HCT116 (cell line): ENCODE measurements at regions not wholly inside any gene's neighbourhood (a gene's known extent, or its start where the extent isn't known, plus 50 kb on each side); places are given as distances from the start of the nearest gene placed in this dataset.

Experiments
- ATF3 ChIP-seq: IDR thresholded peaks from 2 replicates; pipeline ENCODE4 v1.6.1; 2012
- CBX3 ChIP-seq: IDR thresholded peaks from 2 replicates; pipeline ENCODE4 v1.6.1; 2012; ENCODE audit warnings: low read depth
- CTCF ChIP-seq, 3 experiments: fragments of 200-600 bp in 1 of 3; sonication (generic) in 1 of 3; IDR thresholded peaks in 2 of 3; conservative IDR thresholded peaks in 1 of 3; 2 replicates each; pipeline ENCODE4 v1.5.1; 2012 to 2017; ENCODE audit warnings: low read depth in 2 of 3, low read length in 2 of 3, antibody characterized with exemption in 1 of 3, borderline replicate concordance in 1 of 3, control low read depth in 1 of 3, mild to moderate bottlenecking in 1 of 3, mixed read lengths in 1 of 3, mixed run types in 1 of 3, moderate library complexity in 1 of 3; ENCODE audit not compliant: insufficient read depth in 1 of 3
- EZH2 ChIP-seq: fragments of 200-600 bp; sonication (generic); IDR thresholded peaks from 2 replicates; pipeline ENCODE4 v1.6.1; 2017; ENCODE audit warnings: antibody characterized with exemption, mixed run types
- POLR2A ChIP-seq: IDR thresholded peaks from 2 replicates; pipeline ENCODE4 v1.7.0; 2011; ENCODE audit warnings: borderline replicate concordance; ENCODE audit not compliant: insufficient read depth, insufficient read length; ENCODE audit errors: extremely low read depth
- POLR2AphosphoS5 ChIP-seq: IDR thresholded peaks from 2 replicates; pipeline ENCODE4 v1.6.1; 2011; ENCODE audit warnings: mild to moderate bottlenecking, low read depth, low read length, moderate library complexity
- RAD21 ChIP-seq: IDR thresholded peaks from 2 replicates; pipeline ENCODE4 v1.6.1; 2012; ENCODE audit warnings: low read depth, mild to moderate bottlenecking
- TCF7L2 ChIP-seq: IDR thresholded peaks from 2 replicates; pipeline ENCODE4 v1.7.0; 2011; ENCODE audit warnings: borderline replicate concordance, inconsistent platforms; ENCODE audit not compliant: insufficient read depth, insufficient read length; ENCODE audit errors: extremely low read depth
- TF ChIP-seq, protein P1 (sequence below): IDR thresholded peaks from 2 replicates; pipeline ENCODE4 v1.6.1; 2012

DNA sequence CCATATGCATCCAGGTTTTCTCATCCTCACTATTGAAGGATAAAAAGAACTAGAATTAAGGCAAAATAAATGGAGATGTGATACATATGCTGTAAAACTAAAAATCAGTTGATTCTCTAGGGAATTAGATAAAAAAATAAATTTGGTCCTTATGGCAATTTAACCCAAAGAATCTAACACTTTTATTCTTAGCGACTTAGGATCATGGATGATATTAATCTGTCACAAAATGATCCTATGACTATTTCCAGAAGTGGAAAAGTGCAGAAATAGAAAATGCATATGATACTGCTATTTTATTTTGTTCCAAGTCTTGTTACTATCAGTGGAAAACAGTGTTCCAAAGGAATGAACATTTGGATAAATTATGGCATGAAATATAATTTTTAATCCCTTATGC, 746.3 kb downstream of the ROBO2 start:
- no peak for TF ChIP-seq POLR2AphosphoS5
- TF ChIP-seq EZH2 = no peak
- TF ChIP-seq POLR2A = no peak
- TF ChIP-seq CTCF (IDR thresholded peaks at IDR 0.05 in 2 of 3, conservative IDR thresholded peaks at IDR 0.05 in 1 of 3; ENCODE audit: borderline replicate concordance in 1 of 3, insufficient read depth in 1 of 3, low read depth in 2 of 3, low read length in 2 of 3) = no peak
- TF ChIP-seq ATF3 = no peak
- TF ChIP-seq, protein P1, sequence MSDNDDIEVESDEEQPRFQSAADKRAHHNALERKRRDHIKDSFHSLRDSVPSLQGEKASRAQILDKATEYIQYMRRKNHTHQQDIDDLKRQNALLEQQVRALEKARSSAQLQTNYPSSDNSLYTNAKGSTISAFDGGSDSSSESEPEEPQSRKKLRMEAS = no peak
- TF ChIP-seq RAD21 = no peak
- TF ChIP-seq CBX3 = no peak
- TF ChIP-seq TCF7L2 = no peak
